ENCODE measurements at regions not wholly inside any gene's neighbourhood (a gene's known extent, or its start where the extent isn't known, plus 50 kb on each side); places are given as distances from the start of the nearest gene placed in this dataset.
"Not testable (repeated sequence)": the region's sequence is repeated elsewhere in the genome, so short reads cannot be mapped to it uniquely, and the experiment has no call there.

- TF ChIP-seq POLR2AphosphoS5 (IDR thresholded peaks at IDR 0.05; ENCODE audit: insufficient read depth in 1 of 2, low read depth in 1 of 2) (no peak), POLR2A (IDR thresholded peaks at IDR 0.05) (no peak)
- TF ChIP-seq, protein P1, sequence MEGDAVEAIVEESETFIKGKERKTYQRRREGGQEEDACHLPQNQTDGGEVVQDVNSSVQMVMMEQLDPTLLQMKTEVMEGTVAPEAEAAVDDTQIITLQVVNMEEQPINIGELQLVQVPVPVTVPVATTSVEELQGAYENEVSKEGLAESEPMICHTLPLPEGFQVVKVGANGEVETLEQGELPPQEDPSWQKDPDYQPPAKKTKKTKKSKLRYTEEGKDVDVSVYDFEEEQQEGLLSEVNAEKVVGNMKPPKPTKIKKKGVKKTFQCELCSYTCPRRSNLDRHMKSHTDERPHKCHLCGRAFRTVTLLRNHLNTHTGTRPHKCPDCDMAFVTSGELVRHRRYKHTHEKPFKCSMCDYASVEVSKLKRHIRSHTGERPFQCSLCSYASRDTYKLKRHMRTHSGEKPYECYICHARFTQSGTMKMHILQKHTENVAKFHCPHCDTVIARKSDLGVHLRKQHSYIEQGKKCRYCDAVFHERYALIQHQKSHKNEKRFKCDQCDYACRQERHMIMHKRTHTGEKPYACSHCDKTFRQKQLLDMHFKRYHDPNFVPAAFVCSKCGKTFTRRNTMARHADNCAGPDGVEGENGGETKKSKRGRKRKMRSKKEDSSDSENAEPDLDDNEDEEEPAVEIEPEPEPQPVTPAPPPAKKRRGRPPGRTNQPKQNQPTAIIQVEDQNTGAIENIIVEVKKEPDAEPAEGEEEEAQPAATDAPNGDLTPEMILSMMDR (IDR thresholded peaks at IDR 0.05): no peak
- Histone ChIP-seq H3K4me1 (peaks cover 51% of the 10 kb centered on the region), H3K4me3 (no peak overlapping the region), H3K27me3 (no peaks in the 10 kb centered on the region), H3K27ac (no peak overlapping the region), H3K36me3 (peaks cover 0 to 7% of the 10 kb centered on the region in 2 donors), H3K9me3 (no peaks in the 10 kb centered on the region)
- no peak for DNase-seq (ENCODE audit: extremely low spot score in 2 of 2)
- intact Hi-C loops (cut with DNase I): no loop called here
Measured at GRCh38 chr22:25451480-25452114, 112.9 kb upstream of the GRK3 start.

DNA sequence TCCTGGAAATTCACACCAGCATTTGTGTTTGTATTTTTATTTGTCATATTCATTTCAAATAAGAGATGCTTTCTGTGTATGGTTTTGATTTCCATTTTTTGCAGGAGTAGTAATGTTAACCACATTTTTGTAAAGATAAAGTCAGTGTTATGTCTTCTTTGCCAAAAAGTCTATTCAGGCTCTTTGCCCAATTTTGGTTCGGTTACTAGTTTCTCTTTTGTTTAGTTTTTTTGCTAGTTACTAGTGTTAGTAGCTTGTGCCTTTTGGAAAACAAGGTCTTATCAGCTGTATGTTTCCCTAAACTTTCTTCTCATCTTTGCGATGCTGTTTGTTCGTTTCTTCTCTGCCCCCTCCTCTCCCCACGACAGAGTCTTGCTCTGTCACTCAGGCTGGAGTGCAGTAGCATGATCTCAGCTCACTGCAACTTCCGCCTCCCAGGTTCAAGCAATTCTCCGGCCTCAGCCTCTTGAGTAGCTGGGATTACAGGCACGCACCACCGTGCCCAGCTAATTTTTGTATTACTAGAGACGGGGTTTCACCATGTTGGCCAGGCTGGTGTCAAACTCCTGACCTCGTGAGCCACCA lies 112.3 kb upstream of the GRK3 start:
- Histone ChIP-seq H3K9me3 (no peaks in the 10 kb centered on the region), H3K27me3 (no peaks in the 10 kb centered on the region), H3K4me3 (no peak overlapping the region), H3K4me1 (peaks cover 51% of the 10 kb centered on the region), H3K27ac (no peak overlapping the region), H3K36me3 (peaks cover 0 to 7% of the 10 kb centered on the region in 2 donors)
- DNase-seq (ENCODE audit: extremely low spot score in 2 of 2): no peak
- no peak for TF ChIP-seq POLR2AphosphoS5 (IDR thresholded peaks at IDR 0.05; ENCODE audit: insufficient read depth in 1 of 2, low read depth in 1 of 2)
- no peak for TF ChIP-seq POLR2A (IDR thresholded peaks at IDR 0.05)
- TF ChIP-seq, protein P1 (IDR thresholded peaks at IDR 0.05): no peak
- intact Hi-C loops (cut with DNase I): no loop called here

GRCh38 chr22:25453058-25453457 lies 111.4 kb upstream of the GRK3 start:
- peaks cover 51% of the 10 kb centered on the region for H3K4me1 ChIP-seq

GRCh38 chr22:25453557-25453956 lies 110.9 kb upstream of the GRK3 start:
- no peak for TF ChIP-seq POLR2A (IDR thresholded peaks at IDR 0.05)
- TF ChIP-seq POLR2AphosphoS5 (IDR thresholded peaks at IDR 0.05; ENCODE audit: insufficient read depth in 1 of 2, low read depth in 1 of 2): no peak
- TF ChIP-seq, protein P1 (IDR thresholded peaks at IDR 0.05): no peak
- intact Hi-C loops (cut with DNase I): no loop called here
- H3K27me3 ChIP-seq: no peaks in the 10 kb centered on the region
- peaks cover 0 to 14% of the 10 kb centered on the region in 2 donors for H3K36me3 ChIP-seq
- H3K9me3 ChIP-seq: no peaks in the 10 kb centered on the region
- H3K4me3 ChIP-seq: no peak overlapping the region
- no peak overlapping the region for H3K27ac ChIP-seq
- no peak for DNase-seq (ENCODE audit: extremely low spot score in 2 of 2)
- H3K4me1 ChIP-seq: peaks cover 49% of the 10 kb centered on the region

More at GRCh38 chr22:25453058-25453457, 111.4 kb upstream of the GRK3 start:
- Histone ChIP-seq H3K36me3 (peaks cover 0 to 12% of the 10 kb centered on the region in 2 donors), H3K27me3 (no peaks in the 10 kb centered on the region), H3K27ac (no peak overlapping the region), H3K4me3 (no peak overlapping the region), H3K9me3 (no peaks in the 10 kb centered on the region)
- TF ChIP-seq POLR2AphosphoS5 (IDR thresholded peaks at IDR 0.05; ENCODE audit: insufficient read depth in 1 of 2, low read depth in 1 of 2): no peak
- TF ChIP-seq, protein P1 (IDR thresholded peaks at IDR 0.05): no peak
- TF ChIP-seq POLR2A (IDR thresholded peaks at IDR 0.05): no peak
- intact Hi-C loops (cut with DNase I): no loop called here
- DNase-seq (ENCODE audit: extremely low spot score in 2 of 2): no peak

DNA sequence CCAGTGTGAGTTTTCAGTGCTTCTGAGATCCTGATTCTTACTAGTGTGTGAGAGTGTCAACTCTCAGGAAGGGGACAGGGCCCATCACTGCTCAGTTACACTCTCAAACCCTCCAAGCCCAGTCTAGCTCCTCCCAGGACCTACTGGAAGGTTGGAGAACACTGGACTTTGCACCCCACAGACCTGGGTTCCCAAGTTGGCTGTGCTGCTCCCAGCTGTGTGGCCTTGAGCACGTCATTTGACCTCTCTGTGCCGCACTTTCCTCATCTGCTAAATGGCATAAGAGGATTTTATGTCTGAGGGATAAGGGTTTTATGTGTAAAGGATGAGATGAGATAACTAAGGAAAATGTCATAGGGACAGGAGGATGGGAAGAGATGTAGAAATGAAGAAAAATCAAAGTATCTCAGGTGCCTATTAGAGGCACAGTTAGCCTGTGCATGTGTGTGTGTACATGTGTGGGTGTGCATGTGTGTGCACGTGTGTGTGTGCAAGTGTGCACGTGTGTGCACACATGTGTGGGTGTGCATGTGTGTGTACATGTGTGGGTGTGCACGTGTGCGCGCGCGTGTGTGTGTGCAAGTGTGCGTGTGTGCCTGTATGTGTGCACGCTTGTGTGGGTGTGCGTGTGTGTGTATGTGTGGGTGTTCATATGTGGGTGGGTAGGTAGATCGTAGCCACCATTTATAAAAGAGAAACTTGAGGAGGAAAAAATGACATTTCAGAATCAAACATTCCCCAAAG lies 108.0 kb upstream of the GRK3 start:
- H3K9me3 ChIP-seq; H3K27ac ChIP-seq; H3K4me3 ChIP-seq; H3K27me3 ChIP-seq; intact Hi-C loops (cut with DNase I); DNase-seq (ENCODE audit: extremely low spot score in 2 of 2): not testable (repeated sequence)
- H3K36me3 ChIP-seq: peaks cover 0 to 42% of the 10 kb centered on the region in 2 donors
- H3K4me1 ChIP-seq: peaks cover 21% of the 10 kb centered on the region

DNA sequence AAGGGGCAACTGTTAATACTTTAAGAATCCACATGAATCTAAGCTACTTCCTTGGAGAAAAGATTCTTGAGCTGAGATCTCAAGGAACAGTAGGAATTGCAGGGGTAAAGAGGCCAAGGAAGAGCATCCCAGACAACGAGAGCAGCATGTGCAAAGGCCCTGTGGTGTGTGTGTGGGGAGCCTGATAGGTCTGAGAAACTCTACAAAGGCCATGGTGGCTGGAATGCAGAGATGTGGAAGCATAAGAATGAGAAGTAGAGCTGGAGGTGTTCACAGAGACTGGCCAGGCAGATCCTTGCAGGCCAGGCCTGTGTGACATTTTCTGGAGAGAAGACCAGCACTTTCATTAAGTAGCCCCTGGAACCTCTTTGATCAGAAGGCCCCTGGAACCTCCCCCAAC lies 105.8 kb upstream of the GRK3 start:
- peaks cover 0 to 39% of the 10 kb centered on the region in 2 donors for H3K36me3 ChIP-seq
- H3K27me3 ChIP-seq; H3K9me3 ChIP-seq; DNase-seq (ENCODE audit: extremely low spot score in 2 of 2); H3K4me3 ChIP-seq; H3K4me1 ChIP-seq; intact Hi-C loops (cut with DNase I); H3K27ac ChIP-seq: not testable (repeated sequence)

DNA sequence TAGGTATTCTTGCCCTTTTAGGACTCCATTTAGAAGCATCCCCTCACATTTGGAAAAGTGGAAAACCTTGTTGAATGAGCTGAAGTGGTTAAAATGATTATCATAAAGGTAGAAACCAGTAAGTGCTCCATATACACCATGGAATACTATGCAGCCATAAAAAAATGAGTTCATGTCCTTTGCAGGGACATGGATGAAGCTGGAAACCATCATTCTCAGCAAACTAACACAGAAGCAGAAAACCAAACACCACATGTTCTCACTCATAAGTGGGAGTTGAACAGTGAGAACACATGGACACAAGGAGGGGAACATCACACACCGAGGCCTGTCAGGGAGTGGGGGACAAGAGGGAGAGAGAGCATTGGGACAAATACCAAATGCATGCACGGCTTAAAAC lies 103.8 kb upstream of the GRK3 start:
- not testable (repeated sequence) for DNase-seq (ENCODE audit: extremely low spot score in 2 of 2); H3K27me3 ChIP-seq; H3K4me1 ChIP-seq; H3K9me3 ChIP-seq; H3K27ac ChIP-seq; H3K4me3 ChIP-seq
- H3K36me3 ChIP-seq: peaks cover 0 to 37% of the 10 kb centered on the region in 2 donors
- intact Hi-C loops (cut with DNase I): loop anchor here (5.0 to 10.0 kb wide), 2 partner anchors 242 to 304 kb away; no protein-coding TSS in a partner anchor

All from vagina (tissue), 2 donors.